ENCODE measurements at regions not wholly inside any gene's neighbourhood (a gene's known extent, or its start where the extent isn't known, plus 50 kb on each side); places are given as distances from the start of the nearest gene placed in this dataset.

DNA sequence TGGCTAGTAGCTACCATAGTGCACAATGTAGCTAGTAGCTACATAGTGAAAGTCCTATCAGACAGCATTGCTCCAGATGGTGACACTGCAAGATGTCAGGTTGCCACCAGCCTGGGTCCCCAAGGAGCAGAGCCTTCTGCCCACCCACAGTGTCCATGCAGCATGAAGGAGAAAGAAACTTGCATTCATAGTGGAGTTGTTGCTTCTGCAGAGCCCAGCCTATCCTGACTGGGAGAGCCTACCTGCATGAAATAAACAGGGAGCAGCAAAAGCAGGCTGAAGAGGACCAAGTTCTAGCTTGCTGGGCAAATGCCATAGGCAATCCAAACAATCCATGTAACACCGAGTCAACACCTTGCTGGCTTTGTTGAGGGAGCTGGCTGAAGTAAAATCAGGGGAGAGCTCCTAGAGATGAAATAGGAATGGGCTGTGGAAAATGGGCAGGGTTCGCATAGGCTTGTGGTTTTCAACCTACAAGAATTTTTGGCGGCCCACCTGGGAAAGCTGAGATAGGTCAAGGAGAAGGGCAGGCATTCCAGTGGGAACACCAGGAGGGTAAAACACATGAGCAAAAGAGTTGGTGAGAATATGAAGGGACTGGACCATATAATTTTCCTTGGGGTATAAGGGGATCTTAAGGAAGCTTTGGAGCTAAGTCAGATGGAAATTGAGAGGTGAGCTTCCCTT, 195.8 kb downstream of the CYP26B1 start:
- Histone ChIP-seq H3K4me2 (ENCODE audit: low read length) (no peak overlapping the region), H3K79me2 (replicated peaks; ENCODE audit: insufficient read depth, low read length) (no peaks in the 10 kb centered on the region), H3K9me2 (ENCODE audit: insufficient read depth, low read length) (no peaks in the 10 kb centered on the region), H3K27ac (ENCODE audit: low read length) (no peak overlapping the region), H2AFZ (ENCODE audit: low read depth, low read length) (no peak overlapping the region), H3K27me3 (ENCODE audit: insufficient read depth, low read depth, low read length) (no peaks in the 10 kb centered on the region), H3K9ac (ENCODE audit: low read length) (no peak overlapping the region), H3K9me3 (ENCODE audit: low read length) (no peaks in the 10 kb centered on the region), H3K4me3 (ENCODE audit: low read length) (no peak overlapping the region), H3F3A (ENCODE audit: insufficient read depth, low read length, poor library complexity, severe bottlenecking) (no peaks in the 10 kb centered on the region), H4K20me1 (ENCODE audit: insufficient read depth) (no peaks in the 10 kb centered on the region), H3K36me3 (ENCODE audit: insufficient read depth, low read length) (no peaks in the 10 kb centered on the region)
- TF ChIP-seq CTCF (IDR thresholded peaks at IDR 0.05; ENCODE audit: poor library complexity, severe bottlenecking) (no peak), EP300 (conservative IDR thresholded peaks at IDR 0.05; ENCODE audit: poor library complexity, severe bottlenecking) (no peak), SMC3 (conservative IDR thresholded peaks at IDR 0.05; ENCODE audit: poor library complexity) (no peak), MXI1 (conservative IDR thresholded peaks at IDR 0.05; ENCODE audit: poor library complexity, severe bottlenecking) (no peak), POLR2AphosphoS5 (IDR thresholded peaks at IDR 0.05) (no peak), RAD21 (conservative IDR thresholded peaks at IDR 0.05) (no peak), EZH2 (IDR thresholded peaks at IDR 0.05; ENCODE audit: borderline replicate concordance, insufficient read depth, low read length, poor library complexity, severe bottlenecking) (no peak), TAF1 (IDR thresholded peaks at IDR 0.05; ENCODE audit: low read depth) (no peak)
- TF ChIP-seq, protein P1, sequence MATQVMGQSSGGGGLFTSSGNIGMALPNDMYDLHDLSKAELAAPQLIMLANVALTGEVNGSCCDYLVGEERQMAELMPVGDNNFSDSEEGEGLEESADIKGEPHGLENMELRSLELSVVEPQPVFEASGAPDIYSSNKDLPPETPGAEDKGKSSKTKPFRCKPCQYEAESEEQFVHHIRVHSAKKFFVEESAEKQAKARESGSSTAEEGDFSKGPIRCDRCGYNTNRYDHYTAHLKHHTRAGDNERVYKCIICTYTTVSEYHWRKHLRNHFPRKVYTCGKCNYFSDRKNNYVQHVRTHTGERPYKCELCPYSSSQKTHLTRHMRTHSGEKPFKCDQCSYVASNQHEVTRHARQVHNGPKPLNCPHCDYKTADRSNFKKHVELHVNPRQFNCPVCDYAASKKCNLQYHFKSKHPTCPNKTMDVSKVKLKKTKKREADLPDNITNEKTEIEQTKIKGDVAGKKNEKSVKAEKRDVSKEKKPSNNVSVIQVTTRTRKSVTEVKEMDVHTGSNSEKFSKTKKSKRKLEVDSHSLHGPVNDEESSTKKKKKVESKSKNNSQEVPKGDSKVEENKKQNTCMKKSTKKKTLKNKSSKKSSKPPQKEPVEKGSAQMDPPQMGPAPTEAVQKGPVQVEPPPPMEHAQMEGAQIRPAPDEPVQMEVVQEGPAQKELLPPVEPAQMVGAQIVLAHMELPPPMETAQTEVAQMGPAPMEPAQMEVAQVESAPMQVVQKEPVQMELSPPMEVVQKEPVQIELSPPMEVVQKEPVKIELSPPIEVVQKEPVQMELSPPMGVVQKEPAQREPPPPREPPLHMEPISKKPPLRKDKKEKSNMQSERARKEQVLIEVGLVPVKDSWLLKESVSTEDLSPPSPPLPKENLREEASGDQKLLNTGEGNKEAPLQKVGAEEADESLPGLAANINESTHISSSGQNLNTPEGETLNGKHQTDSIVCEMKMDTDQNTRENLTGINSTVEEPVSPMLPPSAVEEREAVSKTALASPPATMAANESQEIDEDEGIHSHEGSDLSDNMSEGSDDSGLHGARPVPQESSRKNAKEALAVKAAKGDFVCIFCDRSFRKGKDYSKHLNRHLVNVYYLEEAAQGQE (IDR thresholded peaks at IDR 0.05; ENCODE audit: borderline replicate concordance): no peak

DNA sequence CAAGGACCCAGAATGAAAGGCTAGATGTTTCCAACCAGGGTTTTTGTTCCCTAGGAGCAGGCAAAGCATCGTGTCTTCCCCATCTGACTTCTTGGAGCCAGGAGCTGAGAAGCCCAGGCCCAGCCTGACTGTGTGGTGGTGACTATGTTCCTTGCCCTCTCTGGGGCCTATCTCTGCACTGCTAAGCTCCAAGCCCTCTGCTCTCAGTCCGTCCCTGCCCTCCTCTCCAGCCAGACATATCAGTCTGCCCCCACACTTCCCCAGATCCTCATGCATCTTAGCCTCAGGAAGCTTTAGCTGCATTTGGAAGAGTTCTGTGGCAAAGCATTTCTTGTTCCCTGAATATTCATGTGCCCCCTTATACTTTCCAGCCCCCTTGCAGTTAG, 196.6 kb downstream of the CYP26B1 start:
- H3K4me3 ChIP-seq (ENCODE audit: low read length): no peak overlapping the region
- H3K9me2 ChIP-seq (ENCODE audit: insufficient read depth, low read length): no peaks in the 10 kb centered on the region
- no peak overlapping the region for H3K4me2 ChIP-seq (ENCODE audit: low read length)
- no peaks in the 10 kb centered on the region for H3K27me3 ChIP-seq (ENCODE audit: insufficient read depth, low read depth, low read length)
- no peak overlapping the region for H2AFZ ChIP-seq (ENCODE audit: low read depth, low read length)
- no peaks in the 10 kb centered on the region for H4K20me1 ChIP-seq (ENCODE audit: insufficient read depth)
- TF ChIP-seq TAF1 (IDR thresholded peaks at IDR 0.05; ENCODE audit: low read depth): no peak
- no peak for TF ChIP-seq CTCF (IDR thresholded peaks at IDR 0.05; ENCODE audit: poor library complexity, severe bottlenecking)
- TF ChIP-seq, protein P1 (IDR thresholded peaks at IDR 0.05; ENCODE audit: borderline replicate concordance): no peak
- no peak for TF ChIP-seq MXI1 (conservative IDR thresholded peaks at IDR 0.05; ENCODE audit: poor library complexity, severe bottlenecking)
- no peak for TF ChIP-seq EP300 (conservative IDR thresholded peaks at IDR 0.05; ENCODE audit: poor library complexity, severe bottlenecking)
- no peak for TF ChIP-seq RAD21 (conservative IDR thresholded peaks at IDR 0.05)
- no peaks in the 10 kb centered on the region for H3K9me3 ChIP-seq (ENCODE audit: low read length)
- H3K36me3 ChIP-seq (ENCODE audit: insufficient read depth, low read length): no peaks in the 10 kb centered on the region
- no peak overlapping the region for H3K9ac ChIP-seq (ENCODE audit: low read length)
- no peak overlapping the region for H3K27ac ChIP-seq (ENCODE audit: low read length)
- no peaks in the 10 kb centered on the region for H3F3A ChIP-seq (ENCODE audit: insufficient read depth, low read length, poor library complexity, severe bottlenecking)
- H3K79me2 ChIP-seq (replicated peaks; ENCODE audit: insufficient read depth, low read length): no peaks in the 10 kb centered on the region

Measured in neural cell (in vitro differentiated cells).